CD4-positive, CD25-positive, alpha-beta regulatory T cell (primary cell): ENCODE measurements at regions not wholly inside any gene's neighbourhood (a gene's known extent, or its start where the extent isn't known, plus 50 kb on each side); places are given as distances from the start of the nearest gene placed in this dataset.

Source experiments
- ATAC-seq, 2 donors: fragments of 150-1000 bp; cut with Tn5 transposase; one replicate each; pipeline ENCODE4 v1.10.0; 2021; ENCODE audit warnings: low read depth in 2 of 2, moderate number of reproducible peaks in 2 of 2, moderate library complexity in 1 of 2
- DNase-seq, 3 donors: peaks; one replicate each; pipeline versions ENCODE4 v3.0.0 to v3.0.0-alpha.2; 2012 to 2022; ENCODE audit warnings: mixed read lengths in 1 of 3
- H3K27ac ChIP-seq: one replicate; pipeline ENCODE4 v1.7.0; 2013; ENCODE audit warnings: mild to moderate bottlenecking, low read length; ENCODE audit not compliant: insufficient read depth, poor library complexity, severe bottlenecking
- H3K27me3 ChIP-seq: one replicate; pipeline ENCODE4 v1.7.0; 2013; ENCODE audit warnings: low read length; ENCODE audit not compliant: control insufficient read depth, insufficient read depth
- H3K36me3 ChIP-seq: one replicate; pipeline ENCODE4 v1.7.0; 2013; ENCODE audit warnings: mild to moderate bottlenecking, low read length, moderate library complexity; ENCODE audit not compliant: control insufficient read depth, insufficient read depth
- H3K4me1 ChIP-seq: 2 replicates; pipeline ENCODE4 v1.7.0; 2013; ENCODE audit warnings: mild to moderate bottlenecking, low read length; ENCODE audit not compliant: insufficient read depth, control insufficient read depth, poor library complexity, severe bottlenecking
- H3K4me3 ChIP-seq: one replicate; pipeline ENCODE4 v1.7.0; 2013; ENCODE audit warnings: low read depth, mild to moderate bottlenecking, low read length, moderate library complexity
- H3K9me3 ChIP-seq, 2 experiments: 1 replicate in 1 of 2; 2 replicates in 1 of 2; pipeline ENCODE4 v1.7.0; 2013; ENCODE audit warnings: low read length in 2 of 2, mild to moderate bottlenecking in 1 of 2, moderate library complexity in 1 of 2; ENCODE audit not compliant: control insufficient read depth in 2 of 2
- H3K27ac Mint-ChIP-seq, 3 donors: one replicate each; pipeline ENCODE4 v1.8.0; 2020 to 2022; ENCODE audit warnings: mild to moderate bottlenecking in 3 of 3, mixed read lengths in 3 of 3, moderate library complexity in 2 of 3
- H3K27me3 Mint-ChIP-seq: one replicate; pipeline ENCODE4 v1.8.0; 2022; ENCODE audit warnings: mild to moderate bottlenecking, mixed read lengths
- H3K36me3 Mint-ChIP-seq: one replicate; pipeline ENCODE4 v1.8.0; 2020; ENCODE audit warnings: mixed read lengths
- H3K4me1 Mint-ChIP-seq, 4 donors: one replicate each; pipeline ENCODE4 v1.8.0; 2020 to 2022; ENCODE audit warnings: mixed read lengths in 4 of 4, mild to moderate bottlenecking in 1 of 4
- H3K4me3 Mint-ChIP-seq, 4 donors: one replicate each; pipeline ENCODE4 v1.8.0; 2020 to 2022; ENCODE audit warnings: mild to moderate bottlenecking in 4 of 4, mixed read lengths in 4 of 4, moderate library complexity in 3 of 4
- H3K9me3 Mint-ChIP-seq, 7 donors: one replicate each; pipeline ENCODE4 v1.8.0; 2020 to 2022; ENCODE audit warnings: mixed read lengths in 7 of 7, mild to moderate bottlenecking in 3 of 7, moderate library complexity in 2 of 7

DNA sequence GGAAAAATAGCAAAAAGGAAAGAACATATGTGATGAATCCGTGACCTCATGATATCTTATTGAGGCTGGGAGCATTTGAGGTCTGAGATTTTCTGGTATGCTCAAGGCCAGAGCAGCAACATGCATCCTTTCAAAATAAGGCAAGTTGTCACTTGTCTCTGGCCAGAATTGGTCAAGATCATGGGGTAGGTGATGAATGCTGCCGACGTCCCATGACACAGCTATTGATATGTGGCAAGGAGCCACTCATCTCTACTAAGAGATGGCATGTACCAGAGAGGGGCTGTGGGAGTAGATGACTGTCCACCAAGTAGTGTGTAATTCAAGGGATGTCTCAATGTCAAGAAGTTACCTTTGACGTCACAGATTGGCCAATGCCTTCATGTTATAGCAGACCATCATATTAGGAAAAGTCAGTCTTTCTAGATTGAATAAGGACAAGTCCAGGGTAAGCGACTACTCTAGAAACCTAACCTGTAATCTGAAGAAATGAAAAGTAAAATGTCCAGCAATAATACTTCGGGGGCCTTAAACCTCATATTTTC, 527.4 kb downstream of the BMP2 start:
- no peak for ATAC-seq
- H3K27ac ChIP-seq = no peak overlapping the region
- H3K9me3 ChIP-seq = no peaks in the 10 kb centered on the region
- H3K27ac Mint-ChIP-seq = no peak overlapping the region
- no peak for DNase-seq
- H3K4me3 Mint-ChIP-seq = no peak overlapping the region
- H3K36me3 Mint-ChIP-seq = no peaks in the 10 kb centered on the region
- no peaks in the 10 kb centered on the region for H3K4me1 ChIP-seq
- no peaks in the 10 kb centered on the region for H3K36me3 ChIP-seq
- peaks cover 0 to 15% (median 5%) of the 10 kb centered on the region in 7 donors for H3K9me3 Mint-ChIP-seq
- H3K27me3 Mint-ChIP-seq = no peaks in the 10 kb centered on the region
- no peak overlapping the region for H3K4me3 ChIP-seq
- no peaks in the 10 kb centered on the region for H3K4me1 Mint-ChIP-seq
- H3K27me3 ChIP-seq = no peaks in the 10 kb centered on the region

DNA sequence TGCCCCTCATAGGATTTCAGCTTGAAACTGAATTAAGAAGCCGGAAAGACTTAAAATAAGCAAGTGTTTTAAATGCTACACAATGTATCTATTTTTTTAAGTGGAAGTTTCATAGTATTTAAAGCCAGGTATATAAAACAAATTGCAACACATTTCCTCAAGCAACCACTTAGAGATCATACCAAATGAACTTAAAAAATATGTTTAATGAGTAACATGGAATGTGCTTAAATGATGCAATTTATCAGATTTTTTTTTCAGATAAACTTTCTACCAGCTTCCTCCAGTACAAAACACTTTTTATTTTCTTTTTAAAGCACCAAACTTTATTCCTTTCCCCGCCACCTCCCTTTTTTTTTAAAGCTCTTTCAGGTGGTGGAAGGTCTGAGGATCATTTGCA, 534.3 kb downstream of the BMP2 start:
- Histone ChIP-seq H3K27me3 (no peaks in the 10 kb centered on the region), H3K36me3 (no peaks in the 10 kb centered on the region), H3K4me3 (no peak overlapping the region), H3K4me1 (no peaks in the 10 kb centered on the region), H3K9me3 (no peaks in the 10 kb centered on the region), H3K27ac (no peak overlapping the region)
- DNase-seq = no peak
- Mint-ChIP-seq H3K9me3 (peaks cover 0 to 22% (median 5%) of the 10 kb centered on the region in 7 donors), H3K27ac (no peak overlapping the region), H3K36me3 (no peaks in the 10 kb centered on the region), H3K4me3 (no peak overlapping the region), H3K27me3 (no peaks in the 10 kb centered on the region), H3K4me1 (no peaks in the 10 kb centered on the region)
- ATAC-seq = no peak

DNA sequence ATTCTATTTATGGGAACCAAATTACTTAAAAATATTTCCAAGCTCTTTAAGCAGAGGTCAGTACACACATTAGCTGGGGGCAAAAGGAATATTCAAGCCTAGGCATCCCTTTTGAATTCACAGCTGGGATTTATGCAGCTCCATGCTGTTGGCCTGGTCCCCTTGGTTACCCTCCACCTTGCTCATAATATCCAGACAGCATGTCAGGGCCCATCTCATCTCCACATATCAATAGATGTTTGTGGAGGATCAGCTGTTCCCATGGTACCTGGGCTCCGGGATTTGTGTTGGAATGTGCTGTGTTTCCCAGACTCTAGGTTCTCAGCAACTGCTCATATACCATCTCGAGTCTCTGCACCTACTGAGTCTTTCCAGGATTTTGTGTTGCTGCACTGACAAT, 534.8 kb downstream of the BMP2 start:
- no peaks in the 10 kb centered on the region for H3K4me1 ChIP-seq
- Mint-ChIP-seq H3K27me3 (no peaks in the 10 kb centered on the region), H3K36me3 (no peaks in the 10 kb centered on the region), H3K4me1 (no peaks in the 10 kb centered on the region), H3K27ac (no peak overlapping the region), H3K9me3 (peaks cover 2 to 23% (median 5%) of the 10 kb centered on the region in 7 donors), H3K4me3 (no peak overlapping the region)
- ATAC-seq = no peak
- H3K4me3 ChIP-seq = no peak overlapping the region
- H3K27ac ChIP-seq = no peak overlapping the region
- no peaks in the 10 kb centered on the region for H3K27me3 ChIP-seq
- no peaks in the 10 kb centered on the region for H3K36me3 ChIP-seq
- no peaks in the 10 kb centered on the region for H3K9me3 ChIP-seq
- no peak for DNase-seq

DNA sequence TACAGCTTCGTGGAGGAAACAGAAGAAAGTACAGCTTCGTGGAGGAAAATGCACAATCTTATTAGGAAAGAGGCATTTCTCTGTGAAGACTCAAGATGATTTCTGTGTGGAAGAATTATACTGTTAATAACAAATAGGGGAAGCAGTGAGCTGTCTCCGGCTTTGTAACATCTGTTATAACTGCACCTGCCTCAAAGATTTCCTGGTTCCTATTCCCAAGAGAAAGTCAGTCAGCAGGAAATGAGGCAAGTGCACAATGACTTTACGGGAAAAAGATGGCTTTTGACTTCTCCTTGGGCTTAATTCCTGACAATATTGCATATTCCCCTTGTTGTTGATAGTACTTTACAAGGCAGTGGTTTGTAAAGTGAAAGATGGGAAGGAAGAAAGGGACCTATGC, 538.5 kb downstream of the BMP2 start:
- Histone ChIP-seq H3K4me1 (no peaks in the 10 kb centered on the region), H3K4me3 (no peak overlapping the region), H3K27ac (no peak overlapping the region), H3K9me3 (no peaks in the 10 kb centered on the region), H3K36me3 (no peaks in the 10 kb centered on the region), H3K27me3 (no peaks in the 10 kb centered on the region)
- DNase-seq = no peak
- Mint-ChIP-seq H3K4me3 (peak overlapping the region in 1 of 4 donors; percentile 15), H3K36me3 (no peaks in the 10 kb centered on the region), H3K4me1 (no peaks in the 10 kb centered on the region), H3K27ac (no peak overlapping the region), H3K9me3 (peaks cover 0 to 17% (median 5%) of the 10 kb centered on the region in 7 donors), H3K27me3 (no peaks in the 10 kb centered on the region)
- ATAC-seq = no peak

DNA sequence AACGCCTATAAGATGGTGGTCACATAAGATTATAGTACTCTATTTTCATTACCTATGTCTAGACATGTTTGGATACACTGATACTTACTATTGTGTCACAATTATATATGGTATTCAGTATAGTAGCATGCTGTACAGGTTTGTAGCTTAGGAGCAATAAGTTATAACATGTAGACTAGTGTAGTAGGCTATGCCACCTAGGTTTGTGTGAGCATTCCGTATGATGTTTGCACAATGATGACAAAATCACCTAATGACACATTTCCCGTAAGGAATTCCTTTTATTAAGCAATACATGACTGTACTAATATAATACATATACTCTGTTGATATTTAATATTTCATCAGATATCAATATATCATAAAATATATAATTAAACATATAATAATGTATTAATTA, 540.7 kb downstream of the BMP2 start:
- ATAC-seq = no peak
- no peak overlapping the region for H3K27ac Mint-ChIP-seq

DNA sequence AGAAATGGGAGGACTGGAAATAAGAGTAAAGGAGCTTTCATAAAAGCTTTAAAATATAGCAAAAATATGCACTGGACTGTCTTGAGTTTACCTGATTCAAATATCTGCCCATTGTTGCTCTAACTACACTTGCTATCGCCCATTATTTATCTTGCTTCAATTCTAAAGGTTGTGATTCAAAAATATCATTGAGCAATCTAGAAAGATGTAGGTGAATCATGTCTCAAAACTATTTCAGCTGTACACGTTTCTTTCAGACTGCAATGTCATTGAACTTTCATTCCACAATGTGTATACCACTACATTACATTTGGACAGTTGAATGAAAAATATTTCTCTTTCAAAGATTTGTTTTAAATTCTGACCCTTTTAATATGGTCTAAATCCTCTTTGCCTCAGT, 545.6 kb downstream of the BMP2 start:
- Mint-ChIP-seq H3K36me3 (no peaks in the 10 kb centered on the region), H3K4me3 (no peak overlapping the region), H3K4me1 (no peaks in the 10 kb centered on the region), H3K9me3 (peaks cover 0 to 18% (median 3%) of the 10 kb centered on the region in 7 donors), H3K27me3 (no peaks in the 10 kb centered on the region), H3K27ac (no peak overlapping the region)
- H3K27me3 ChIP-seq = no peaks in the 10 kb centered on the region
- no peak overlapping the region for H3K27ac ChIP-seq
- H3K4me1 ChIP-seq = no peaks in the 10 kb centered on the region
- no peaks in the 10 kb centered on the region for H3K9me3 ChIP-seq
- no peak for DNase-seq
- no peak for ATAC-seq
- no peaks in the 10 kb centered on the region for H3K36me3 ChIP-seq
- no peak overlapping the region for H3K4me3 ChIP-seq

More for the DNA sequence above, 540.7 kb downstream of the BMP2 start:
- H3K9me3 Mint-ChIP-seq = peaks cover 0 to 17% (median 4%) of the 10 kb centered on the region in 7 donors
- H3K27me3 Mint-ChIP-seq = no peaks in the 10 kb centered on the region
- no peak overlapping the region for H3K27ac ChIP-seq
- H3K36me3 ChIP-seq = no peaks in the 10 kb centered on the region
- no peaks in the 10 kb centered on the region for H3K9me3 ChIP-seq
- H3K36me3 Mint-ChIP-seq = no peaks in the 10 kb centered on the region
- no peak overlapping the region for H3K4me3 ChIP-seq
- H3K4me3 Mint-ChIP-seq = no peak overlapping the region
- no peaks in the 10 kb centered on the region for H3K27me3 ChIP-seq
- no peak for DNase-seq
- H3K4me1 ChIP-seq = no peaks in the 10 kb centered on the region
- H3K4me1 Mint-ChIP-seq = no peaks in the 10 kb centered on the region

DNA sequence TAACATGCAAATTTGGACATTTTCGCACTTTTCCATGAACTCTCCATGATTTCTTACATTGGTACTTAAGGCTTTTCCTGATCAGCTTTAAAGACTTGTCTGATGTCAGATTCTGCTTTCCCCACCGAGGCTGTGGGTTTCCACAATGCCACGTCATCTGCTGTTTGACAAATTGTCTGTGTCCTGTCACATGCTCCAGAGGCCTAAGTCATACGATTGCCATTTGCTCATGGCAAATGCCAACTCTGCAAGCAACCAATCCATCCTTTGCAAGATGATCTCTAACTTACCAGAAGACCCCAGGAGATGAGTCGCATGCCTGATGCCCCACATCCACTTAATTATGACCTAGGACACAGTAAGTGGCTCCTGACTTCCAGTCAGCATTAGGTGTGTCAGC, 556.5 kb downstream of the BMP2 start:
- Mint-ChIP-seq H3K27ac (no peak overlapping the region), H3K36me3 (no peaks in the 10 kb centered on the region), H3K27me3 (no peaks in the 10 kb centered on the region), H3K9me3 (peaks cover 3 to 36% (median 6%) of the 10 kb centered on the region in 7 donors), H3K4me3 (no peak overlapping the region), H3K4me1 (no peaks in the 10 kb centered on the region)
- ATAC-seq = no peak
- no peaks in the 10 kb centered on the region for H3K4me1 ChIP-seq
- H3K27me3 ChIP-seq = no peaks in the 10 kb centered on the region
- no peaks in the 10 kb centered on the region for H3K36me3 ChIP-seq
- H3K27ac ChIP-seq = no peak overlapping the region
- H3K4me3 ChIP-seq = no peak overlapping the region
- no peak for DNase-seq
- H3K9me3 ChIP-seq = no peaks in the 10 kb centered on the region

DNA sequence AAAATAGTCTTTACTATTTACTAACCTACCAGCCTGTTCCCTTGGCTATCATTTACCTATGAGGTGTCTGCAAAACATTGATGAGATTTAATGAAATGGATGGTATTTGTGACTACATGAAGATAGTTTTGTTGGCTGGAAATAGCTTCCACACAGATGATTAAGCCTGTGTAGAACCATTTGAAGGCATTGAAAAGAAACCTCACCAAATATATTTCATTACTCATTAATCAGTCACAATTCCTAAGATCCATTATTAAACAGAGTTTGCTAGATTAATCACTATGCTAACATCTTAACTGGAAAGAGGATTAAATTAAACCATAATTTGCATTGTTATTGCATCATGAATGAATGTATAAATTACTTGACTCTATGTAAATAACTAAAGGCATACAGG, 560.3 kb downstream of the BMP2 start:
- no peak for DNase-seq
- ATAC-seq = no peak
- Mint-ChIP-seq H3K4me1 (no peaks in the 10 kb centered on the region), H3K36me3 (no peaks in the 10 kb centered on the region), H3K4me3 (no peak overlapping the region), H3K27ac (no peak overlapping the region), H3K9me3 (peaks cover 0 to 31% (median 7%) of the 10 kb centered on the region in 7 donors), H3K27me3 (no peaks in the 10 kb centered on the region)
- Histone ChIP-seq H3K9me3 (no peaks in the 10 kb centered on the region), H3K4me3 (no peak overlapping the region), H3K36me3 (no peaks in the 10 kb centered on the region), H3K27ac (no peak overlapping the region), H3K4me1 (no peaks in the 10 kb centered on the region), H3K27me3 (no peaks in the 10 kb centered on the region)
